ENCODE measurements at regions not wholly inside any gene's neighbourhood (a gene's known extent, or its start where the extent isn't known, plus 50 kb on each side); places are given as distances from the start of the nearest gene placed in this dataset.

DNA sequence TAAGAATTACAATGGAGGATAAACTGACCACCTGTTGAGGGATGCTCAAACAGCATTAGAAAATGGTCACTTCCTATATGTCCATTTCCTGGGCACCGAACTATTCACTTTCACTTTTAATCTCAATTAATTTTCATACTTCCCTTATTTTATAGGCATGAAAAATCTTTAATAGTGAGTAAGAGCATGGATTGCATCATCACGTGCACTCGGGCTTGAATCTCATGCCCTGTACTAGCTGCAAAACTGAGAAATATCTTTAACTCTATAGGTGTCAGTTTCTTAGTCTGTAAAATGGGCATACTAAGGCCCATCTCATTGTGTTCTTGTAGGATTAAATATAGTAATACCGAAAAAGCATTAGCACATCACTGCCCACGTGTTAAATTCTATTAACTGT is 183.9 kb upstream of the FIGN start:
- TF ChIP-seq, protein P1, sequence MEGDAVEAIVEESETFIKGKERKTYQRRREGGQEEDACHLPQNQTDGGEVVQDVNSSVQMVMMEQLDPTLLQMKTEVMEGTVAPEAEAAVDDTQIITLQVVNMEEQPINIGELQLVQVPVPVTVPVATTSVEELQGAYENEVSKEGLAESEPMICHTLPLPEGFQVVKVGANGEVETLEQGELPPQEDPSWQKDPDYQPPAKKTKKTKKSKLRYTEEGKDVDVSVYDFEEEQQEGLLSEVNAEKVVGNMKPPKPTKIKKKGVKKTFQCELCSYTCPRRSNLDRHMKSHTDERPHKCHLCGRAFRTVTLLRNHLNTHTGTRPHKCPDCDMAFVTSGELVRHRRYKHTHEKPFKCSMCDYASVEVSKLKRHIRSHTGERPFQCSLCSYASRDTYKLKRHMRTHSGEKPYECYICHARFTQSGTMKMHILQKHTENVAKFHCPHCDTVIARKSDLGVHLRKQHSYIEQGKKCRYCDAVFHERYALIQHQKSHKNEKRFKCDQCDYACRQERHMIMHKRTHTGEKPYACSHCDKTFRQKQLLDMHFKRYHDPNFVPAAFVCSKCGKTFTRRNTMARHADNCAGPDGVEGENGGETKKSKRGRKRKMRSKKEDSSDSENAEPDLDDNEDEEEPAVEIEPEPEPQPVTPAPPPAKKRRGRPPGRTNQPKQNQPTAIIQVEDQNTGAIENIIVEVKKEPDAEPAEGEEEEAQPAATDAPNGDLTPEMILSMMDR (conservative IDR thresholded peaks at IDR 0.05; ENCODE audit: low read depth, low read length): no peak
- TF ChIP-seq POLR2A (IDR thresholded peaks at IDR 0.05; ENCODE audit: low read depth, low read length): no peak

All from IMR-90 (cell line).